B cell (primary cell): ENCODE measurements at regions not wholly inside any gene's neighbourhood (a gene's known extent, or its start where the extent isn't known, plus 50 kb on each side); places are given as distances from the start of the nearest gene placed in this dataset.

Experiments
- ATAC-seq: fragments of 200-7000 bp; cut with Tn5 transposase; one replicate; pipeline ENCODE4 v1.10.0; 2021; ENCODE audit warnings: low read depth, mild to moderate bottlenecking, moderate number of reproducible peaks, moderate library complexity
- CTCF ChIA-PET: fragments of 350-600 bp; sonication (Branson Sonifier 250); formaldehyde crosslinking; loops from one replicate; lab custom pipeline; 2021; ENCODE audit warnings: antibody characterized with exemption, inconsistent platforms; lab: Charles Lee
- POLR2A ChIA-PET: fragments of 350-600 bp; sonication (Branson Sonifier 250); formaldehyde crosslinking; loops from one replicate; lab custom pipeline; 2021; ENCODE audit warnings: antibody characterized with exemption; lab: Charles Lee
- DNase-seq: peaks from one replicate; pipeline ENCODE4 v3.0.0; 2013
- H2AFZ ChIP-seq: 2 replicates; pipeline ENCODE4 v1.6.1; 2012; ENCODE audit warnings: mild to moderate bottlenecking, low read depth, low read length; ENCODE audit not compliant: insufficient read depth, poor library complexity, severe bottlenecking
- H3K27ac ChIP-seq, 2 donors: 1 replicate in 1 of 2; 2 replicates in 1 of 2; pipeline ENCODE4 v1.5.1; 2012 to 2013; ENCODE audit warnings: low read length in 2 of 2, mild to moderate bottlenecking in 2 of 2, moderate library complexity in 1 of 2
- H3K27me3 ChIP-seq, 4 experiments: fragments of 200-600 bp in 1 of 4; sonication (generic) in 1 of 4; replicated peaks in 1 of 4; 1 replicate in 2 of 4; 2 replicates in 2 of 4; pipeline versions ENCODE4 v1.6.1 to v1.7.0; 2013 to 2016; ENCODE audit warnings: low read length in 3 of 4, mild to moderate bottlenecking in 2 of 4, mixed read lengths in 1 of 4, moderate library complexity in 1 of 4; ENCODE audit not compliant: insufficient read depth in 4 of 4, control insufficient read depth in 3 of 4; ENCODE audit errors: control extremely low read depth in 1 of 4
- H3K36me3 ChIP-seq, 2 experiments: replicated peaks in 1 of 2; 1 replicate in 1 of 2; 2 replicates in 1 of 2; pipeline versions ENCODE4 v1.6.1 to v1.7.1; 2013; ENCODE audit warnings: low read length in 1 of 2; ENCODE audit not compliant: insufficient read depth in 2 of 2, control insufficient read depth in 1 of 2; ENCODE audit errors: control extremely low read depth in 1 of 2, extremely low read depth in 1 of 2
- H3K4me1 ChIP-seq, 2 donors: fragments of 200-600 bp in 1 of 2; sonication (generic) in 1 of 2; 1 replicate in 1 of 2; 2 replicates in 1 of 2; pipeline versions ENCODE4 v1.5.1 to v1.6.1; 2013 to 2017; ENCODE audit warnings: low read length in 2 of 2; ENCODE audit not compliant: control insufficient read depth in 2 of 2, insufficient read depth in 2 of 2
- H3K4me2 ChIP-seq: replicated peaks from 2 replicates; pipeline ENCODE3; 2012; ENCODE audit warnings: mild to moderate bottlenecking, low read depth, low read length; ENCODE audit not compliant: poor library complexity, severe bottlenecking
- H3K4me3 ChIP-seq, 5 experiments: fragments of 200-600 bp in 1 of 5; sonication (generic) in 1 of 5; 1 replicate in 3 of 5; 2 replicates in 2 of 5; pipeline versions ENCODE4 v1.5.1 to v1.7.0; 2011 to 2016; ENCODE audit warnings: low read length in 4 of 5, mild to moderate bottlenecking in 4 of 5, low read depth in 2 of 5, control low read depth in 1 of 5, moderate library complexity in 1 of 5; ENCODE audit not compliant: insufficient read depth in 1 of 5; ENCODE audit errors: control extremely low read depth in 1 of 5, extremely low read depth in 1 of 5
- H3K79me2 ChIP-seq: fragments of 200-600 bp; sonication (generic); one replicate; pipeline ENCODE4 v1.6.0; 2016; ENCODE audit warnings: low read length; ENCODE audit not compliant: control insufficient read depth, insufficient read depth
- H3K9ac ChIP-seq: fragments of 200-600 bp; sonication (generic); 2 replicates; pipeline ENCODE4 v1.6.1; 2017; ENCODE audit warnings: mild to moderate bottlenecking, low read length, moderate library complexity
- H3K9me3 ChIP-seq, 3 donors: one replicate each; pipeline versions ENCODE4 v1.6.1 to v1.7.1; 2013; ENCODE audit warnings: low read length in 2 of 3; ENCODE audit not compliant: control insufficient read depth in 2 of 3, insufficient read depth in 1 of 3; ENCODE audit errors: control extremely low read depth in 1 of 3
- H4K20me1 ChIP-seq: 2 replicates; pipeline ENCODE4 v1.6.0; 2012; ENCODE audit warnings: mild to moderate bottlenecking, low read length; ENCODE audit not compliant: insufficient read depth, control insufficient read depth, poor library complexity, severe bottlenecking
- H3K27ac Mint-ChIP-seq: one replicate; pipeline ENCODE4 v1.8.0; 2021; ENCODE audit warnings: mixed read lengths
- H3K27me3 Mint-ChIP-seq: one replicate; pipeline ENCODE4 v1.8.0; 2021; ENCODE audit warnings: mixed read lengths
- H3K4me1 Mint-ChIP-seq: one replicate; pipeline ENCODE4 v1.8.0; 2021; ENCODE audit warnings: mixed read lengths
- H3K4me3 Mint-ChIP-seq: one replicate; pipeline ENCODE4 v1.8.0; 2021; ENCODE audit warnings: mixed read lengths
- H3K9me3 Mint-ChIP-seq: one replicate; pipeline ENCODE4 v1.8.0; 2022; ENCODE audit warnings: mixed read lengths; ENCODE audit not compliant: insufficient read depth
- CTCF ChIP-seq: fragments of 200-600 bp; IDR thresholded peaks from one replicate; pipeline ENCODE4 v1.8.0; 2022; ENCODE audit warnings: antibody characterized with exemption, mild to moderate bottlenecking
- EZH2 ChIP-seq: IDR thresholded peaks from 2 replicates; pipeline ENCODE4 v1.6.1; 2012; ENCODE audit warnings: borderline replicate concordance, low read depth, mild to moderate bottlenecking, moderate library complexity, low read length; ENCODE audit not compliant: insufficient read depth, poor library complexity, severe bottlenecking
- WGBS: methylation state at CpG from one replicate; pipeline ENCODE4 v1.1.5; 2013; ENCODE audit warnings: missing lambda C conversion rate; ENCODE audit not compliant: insufficient coverage; 5-methylcytosine and 5-hydroxymethylcytosine counted together
- intact Hi-C: fragments of 100-400 bp; cut with micrococcal nuclease; formaldehyde crosslinking; loops from one replicate; pipeline ENCODE4 v1.10.0; 2022

- TF ChIP-seq EZH2, result no peak
- no peak for TF ChIP-seq CTCF
- H3K27me3 ChIP-seq, result no peaks in the 10 kb centered on the region
- no peak overlapping the region for H3K9ac ChIP-seq
- intact Hi-C loops, result no loop called here
- H3K4me2 ChIP-seq, result no peak overlapping the region
- no peak overlapping the region for H3K27ac ChIP-seq
- no peaks in the 10 kb centered on the region for H3K9me3 ChIP-seq
- H4K20me1 ChIP-seq, result no peaks in the 10 kb centered on the region
- Mint-ChIP-seq H3K27me3 (no peaks in the 10 kb centered on the region), H3K9me3 (no peaks in the 10 kb centered on the region), H3K27ac (no peak overlapping the region), H3K4me3 (no peak overlapping the region), H3K4me1 (no peaks in the 10 kb centered on the region)
- H3K4me1 ChIP-seq, result no peaks in the 10 kb centered on the region
- CTCF ChIA-PET, result no interaction called here
- no peak overlapping the region for H3K4me3 ChIP-seq
- no peak overlapping the region for H2AFZ ChIP-seq
- no peak for DNase-seq
- ATAC-seq, result no peak
- H3K79me2 ChIP-seq, result no peaks in the 10 kb centered on the region
- POLR2A ChIA-PET, result no interaction called here
- H3K36me3 ChIP-seq, result no peaks in the 10 kb centered on the region
- 92% methylated on average over 2 of the region's 2 CpGs for WGBS
Measured at GRCh38 chr2:149703281-149703680, 115.7 kb upstream of the MMADHC start.

- WGBS, result 92% methylated on average over 4 of the region's 4 CpGs
- Mint-ChIP-seq H3K27ac (no peak overlapping the region), H3K9me3 (no peaks in the 10 kb centered on the region), H3K27me3 (no peaks in the 10 kb centered on the region), H3K4me3 (no peak overlapping the region), H3K4me1 (no peaks in the 10 kb centered on the region)
- H3K4me2 ChIP-seq, result no peak overlapping the region
- ChIA-PET POLR2A (no interaction called here), CTCF (no interaction called here)
- no peaks in the 10 kb centered on the region for H3K9me3 ChIP-seq
- H3K27ac ChIP-seq, result no peak overlapping the region
- no peak overlapping the region for H3K4me3 ChIP-seq
- no peaks in the 10 kb centered on the region for H3K27me3 ChIP-seq
- no peaks in the 10 kb centered on the region for H3K36me3 ChIP-seq
- H3K79me2 ChIP-seq, result no peaks in the 10 kb centered on the region
- TF ChIP-seq CTCF, result no peak
- TF ChIP-seq EZH2, result no peak
- ATAC-seq, result no peak
- no peak for DNase-seq
- intact Hi-C loops, result no loop called here
- H2AFZ ChIP-seq, result no peak overlapping the region
- H3K9ac ChIP-seq, result no peak overlapping the region
- H4K20me1 ChIP-seq, result no peaks in the 10 kb centered on the region
- no peaks in the 10 kb centered on the region for H3K4me1 ChIP-seq
Measured at GRCh38 chr2:149702571-149702970, 115.0 kb upstream of the MMADHC start.
